ENCODE measurements at regions not wholly inside any gene's neighbourhood (a gene's known extent, or its start where the extent isn't known, plus 50 kb on each side); places are given as distances from the start of the nearest gene placed in this dataset.

- DNase-seq (ENCODE audit: low read depth in 4 of 4, low spot score in 1 of 4), result no peak
Measured at GRCh38 chr3:117063930-117064329, 354.4 kb downstream of the TUSC7 start.

GRCh38 chr3:117068301-117068700 lies 358.7 kb downstream of the TUSC7 start:
- DNase-seq (ENCODE audit: low read depth in 4 of 4, low spot score in 1 of 4), result no peak

GRCh38 chr3:117074826-117075225 lies 365.2 kb downstream of the TUSC7 start:
- DNase-seq (ENCODE audit: low read depth in 4 of 4, low spot score in 1 of 4), result no peak

- DNase-seq (ENCODE audit: low read depth in 4 of 4, low spot score in 1 of 4), result no peak
Measured at GRCh38 chr3:117079997-117080396, 370.4 kb downstream of the TUSC7 start.

GRCh38 chr3:117080872-117081271 lies 371.3 kb downstream of the TUSC7 start:
- no peak for DNase-seq (ENCODE audit: low read depth in 4 of 4, low spot score in 1 of 4)

GRCh38 chr3:117084277-117084676 lies 374.7 kb downstream of the TUSC7 start:
- DNase-seq (ENCODE audit: low read depth in 4 of 4, low spot score in 1 of 4), result no peak

GRCh38 chr3:117084739-117085270 lies 375.2 kb downstream of the TUSC7 start:
- DNase-seq (ENCODE audit: low read depth in 4 of 4, low spot score in 1 of 4), result no peak

GRCh38 chr3:117091676-117092075 lies 382.1 kb downstream of the TUSC7 start:
- DNase-seq (ENCODE audit: low read depth in 4 of 4, low spot score in 1 of 4), result no peak

- no peak for DNase-seq (ENCODE audit: low read depth in 4 of 4, low spot score in 1 of 4)
Measured at GRCh38 chr3:117096549-117096948, 387.0 kb downstream of the TUSC7 start.

GRCh38 chr3:117097351-117097750 lies 387.8 kb downstream of the TUSC7 start:
- DNase-seq (ENCODE audit: low read depth in 4 of 4, low spot score in 1 of 4), result no peak

GRCh38 chr3:117101697-117102096 lies 392.1 kb downstream of the TUSC7 start:
- DNase-seq (ENCODE audit: low read depth in 4 of 4, low spot score in 1 of 4), result no peak

GRCh38 chr3:117102426-117102825 lies 392.8 kb downstream of the TUSC7 start:
- DNase-seq (ENCODE audit: low read depth in 4 of 4, low spot score in 1 of 4), result no peak

- DNase-seq (ENCODE audit: low read depth in 4 of 4, low spot score in 1 of 4), result no peak
Measured at GRCh38 chr3:117103675-117104074, 394.1 kb downstream of the TUSC7 start.

- DNase-seq (ENCODE audit: low read depth in 4 of 4, low spot score in 1 of 4), result no peak
Measured at GRCh38 chr3:117104381-117104780, 394.8 kb downstream of the TUSC7 start.

GRCh38 chr3:117104792-117105191 lies 395.2 kb downstream of the TUSC7 start:
- no peak for DNase-seq (ENCODE audit: low read depth in 4 of 4, low spot score in 1 of 4)

- DNase-seq (ENCODE audit: low read depth in 4 of 4, low spot score in 1 of 4), result no peak
Measured at GRCh38 chr3:117105686-117106085, 396.1 kb downstream of the TUSC7 start.

GRCh38 chr3:117106396-117106795 lies 396.8 kb downstream of the TUSC7 start:
- DNase-seq (ENCODE audit: low read depth in 4 of 4, low spot score in 1 of 4), result no peak

- no peak for DNase-seq (ENCODE audit: low read depth in 4 of 4, low spot score in 1 of 4)
Measured at GRCh38 chr3:117107946-117108345, 398.4 kb downstream of the TUSC7 start.

GRCh38 chr3:117109178-117109577 lies 399.6 kb downstream of the TUSC7 start:
- DNase-seq (ENCODE audit: low read depth in 4 of 4, low spot score in 1 of 4), result no peak

- no peak for DNase-seq (ENCODE audit: low read depth in 4 of 4, low spot score in 1 of 4)
Measured at GRCh38 chr3:117114517-117115265, 405.1 kb downstream of the TUSC7 start.

GRCh38 chr3:117117188-117117936 lies 407.8 kb downstream of the TUSC7 start:
- DNase-seq (ENCODE audit: low read depth in 4 of 4, low spot score in 1 of 4), result no peak

- DNase-seq (ENCODE audit: low read depth in 4 of 4, low spot score in 1 of 4), result no peak
Measured at GRCh38 chr3:117118604-117119003, 409.0 kb downstream of the TUSC7 start.

Data from stimulated activated CD4-positive, alpha-beta T cell treated with anti-CD3 and anti-CD28 coated beads, Interleukin-1b, Interleukin-23, amount 100 ng/mL, for 24 hours (primary cell).